GM23248 (cell line): ENCODE measurements at regions not wholly inside any gene's neighbourhood (a gene's known extent, or its start where the extent isn't known, plus 50 kb on each side); places are given as distances from the start of the nearest gene placed in this dataset.
"Not testable (repeated sequence)": the region's sequence is repeated elsewhere in the genome, so short reads cannot be mapped to it uniquely, and the experiment has no call there.

Experiments used
- EZH2 ChIP-seq: fragments of 200-600 bp; sonication (generic); IDR thresholded peaks from 2 replicates; pipeline ENCODE4 v1.6.1; 2018; ENCODE audit warnings: antibody characterized with exemption, mild to moderate bottlenecking; ENCODE audit not compliant: insufficient read depth, poor library complexity, severe bottlenecking
- EZH2phosphoT487 ChIP-seq: fragments of 200-600 bp; sonication (generic); IDR thresholded peaks from 2 replicates; pipeline ENCODE4 v1.6.1; 2018; ENCODE audit warnings: antibody characterized with exemption, moderate library complexity, mild to moderate bottlenecking, low read depth; ENCODE audit not compliant: insufficient read depth

- TF ChIP-seq EZH2, EZH2phosphoT487: not testable (repeated sequence)
These were observed 420.7 kb downstream of the DIRAS2 start for GRCh38 chr9:90221899-90222298.
